NCI-H748 (cell line): ENCODE measurements at regions not wholly inside any gene's neighbourhood (a gene's known extent, or its start where the extent isn't known, plus 50 kb on each side); places are given as distances from the start of the nearest gene placed in this dataset.

Experiments
- DNase-seq: peaks from one replicate; lab custom pipeline; 2025; ENCODE audit not compliant: unreplicated experiment; lab: John Stamatoyannopoulos, UW

DNA sequence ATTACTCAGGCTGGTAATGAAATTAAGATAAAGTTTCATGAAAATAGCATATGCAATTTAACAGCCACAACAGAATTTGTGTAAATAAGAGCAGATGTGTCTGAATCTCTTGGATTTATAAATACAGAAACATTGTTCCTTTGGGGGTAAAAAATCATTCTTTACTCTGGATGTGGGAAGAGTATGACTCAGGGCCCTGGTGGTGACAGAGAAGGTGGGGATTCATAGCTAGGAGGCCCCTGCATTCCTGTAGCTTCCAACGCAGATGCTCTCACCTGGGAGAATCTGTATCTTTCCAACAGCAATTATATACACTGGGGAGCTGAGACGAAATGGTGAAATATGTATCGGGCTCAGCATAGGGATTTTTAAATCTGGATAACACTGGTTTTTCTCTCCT lies 167.6 kb upstream of the CADPS start:
- DNase-seq: no peak

DNA sequence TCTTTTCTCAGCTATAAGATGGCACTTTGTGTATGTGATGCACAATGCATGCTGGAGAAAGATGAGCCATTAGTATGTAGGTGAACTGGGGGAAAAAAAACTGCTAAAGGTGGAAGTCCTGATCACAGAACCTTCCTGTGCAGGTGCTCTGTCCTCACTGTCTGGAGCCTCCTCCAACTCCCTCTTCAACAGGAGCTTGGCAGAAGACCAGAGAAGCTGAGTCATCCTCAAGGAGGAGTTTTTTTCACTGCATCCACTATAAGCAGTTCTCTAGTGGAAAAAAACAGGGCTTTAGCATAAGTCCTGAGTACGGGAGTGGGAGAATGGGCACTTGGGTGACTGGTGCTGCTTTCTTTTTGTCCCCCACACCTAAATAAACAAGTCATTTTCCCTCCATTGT lies 168.4 kb upstream of the CADPS start:
- DNase-seq: no peak

DNA sequence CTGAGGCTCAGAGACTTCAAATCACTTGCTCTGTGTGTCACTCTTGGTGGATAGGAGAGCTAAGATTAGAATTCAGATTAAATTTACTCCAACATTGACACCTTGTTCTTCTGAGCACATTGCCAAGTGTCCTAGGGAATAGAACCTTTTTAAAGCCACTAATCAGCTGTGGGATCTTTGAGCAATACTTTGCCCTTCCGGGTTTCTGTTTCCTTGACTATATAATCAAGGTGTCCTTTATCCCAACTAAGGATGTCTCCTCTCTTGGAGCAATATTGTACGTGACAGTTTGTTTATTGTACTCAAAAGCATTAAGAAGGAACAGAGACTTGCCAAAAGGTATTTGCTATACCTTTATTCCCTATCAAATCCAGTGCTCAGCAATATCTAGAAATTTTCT lies 170.9 kb upstream of the CADPS start:
- DNase-seq: no peak

DNA sequence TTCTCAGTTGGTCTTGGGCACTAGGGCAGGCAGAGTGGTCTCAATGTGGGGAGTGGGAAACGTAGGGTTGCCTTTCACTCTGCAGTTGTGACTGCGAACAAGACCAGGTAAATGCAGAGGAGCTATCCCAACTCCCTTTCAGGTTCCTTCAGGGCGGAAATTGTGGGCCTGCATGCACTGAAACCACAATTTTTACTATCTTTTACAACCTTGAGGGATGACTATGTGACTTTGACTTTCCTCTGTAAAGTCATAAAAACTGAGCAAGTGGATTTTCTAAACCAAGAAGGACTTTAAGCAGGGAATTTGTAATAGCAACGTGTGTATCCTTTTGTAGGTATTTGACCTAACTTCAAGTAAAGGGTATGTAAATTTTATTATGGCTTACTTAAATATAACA lies 171.4 kb upstream of the CADPS start:
- no peak for DNase-seq

DNA sequence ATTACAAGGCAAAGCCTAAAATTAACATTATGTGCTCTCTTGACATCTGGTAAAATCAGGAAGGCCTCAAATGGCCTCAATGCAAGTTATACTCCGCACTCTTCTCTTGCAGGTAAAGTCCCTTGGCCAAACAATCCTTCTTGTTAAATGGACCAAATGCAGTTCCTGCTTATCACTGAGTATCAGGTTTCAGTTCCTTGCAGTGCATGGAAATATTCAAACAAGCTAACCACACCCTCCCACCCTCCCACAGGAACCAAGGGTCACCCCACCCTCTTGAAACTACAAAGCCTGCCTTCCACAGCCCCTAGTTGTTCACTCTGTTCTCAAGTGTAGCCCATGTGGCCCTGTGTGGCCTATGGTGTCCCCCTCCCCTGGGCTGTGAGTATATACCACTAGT lies 171.9 kb upstream of the CADPS start:
- peak; percentile 27 for DNase-seq

DNA sequence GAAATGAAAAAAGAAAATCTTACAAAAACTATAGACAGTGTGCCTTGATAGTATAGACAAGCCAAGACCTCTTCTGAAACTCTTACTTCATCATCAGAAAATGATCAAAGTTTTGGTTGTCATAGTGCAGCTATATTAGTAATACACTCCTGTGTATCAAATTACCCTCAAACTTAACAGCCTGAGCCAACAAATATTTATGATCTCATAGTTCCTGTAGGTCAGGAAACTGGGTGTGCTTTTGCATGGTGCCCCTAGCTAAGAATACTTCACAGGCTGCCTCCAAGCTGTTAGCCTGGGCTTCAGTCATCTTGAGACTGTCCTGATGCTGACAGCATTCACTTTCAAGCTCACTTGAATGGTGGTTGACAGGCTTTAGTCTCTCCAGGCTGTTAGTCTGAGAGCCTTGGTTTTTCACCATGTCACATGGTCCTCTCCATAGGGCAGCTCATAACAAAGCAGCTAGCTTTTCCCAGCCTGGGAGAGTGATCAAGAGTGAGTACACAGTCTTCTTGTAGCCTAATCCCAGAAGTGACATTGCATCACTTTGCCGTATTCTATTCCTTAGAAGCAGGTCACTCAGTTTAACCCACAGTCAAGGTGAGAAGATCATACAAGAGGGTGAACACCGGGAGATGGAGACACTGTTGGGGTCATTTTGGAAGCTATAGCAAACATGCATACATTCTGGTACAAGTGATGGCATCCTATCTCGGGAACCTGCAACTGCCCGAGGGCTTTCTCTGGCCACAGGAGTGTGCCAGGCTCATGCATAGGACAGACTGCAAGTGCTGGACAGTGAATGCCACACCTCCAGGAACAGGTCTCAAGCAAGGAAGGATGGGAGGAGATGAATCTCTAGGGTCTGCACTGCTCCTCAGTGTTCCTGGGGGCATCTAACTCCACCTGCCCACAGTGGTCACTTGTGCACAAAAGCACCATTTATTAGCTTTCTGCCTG lies 173.4 kb upstream of the CADPS start:
- no peak for DNase-seq

DNA sequence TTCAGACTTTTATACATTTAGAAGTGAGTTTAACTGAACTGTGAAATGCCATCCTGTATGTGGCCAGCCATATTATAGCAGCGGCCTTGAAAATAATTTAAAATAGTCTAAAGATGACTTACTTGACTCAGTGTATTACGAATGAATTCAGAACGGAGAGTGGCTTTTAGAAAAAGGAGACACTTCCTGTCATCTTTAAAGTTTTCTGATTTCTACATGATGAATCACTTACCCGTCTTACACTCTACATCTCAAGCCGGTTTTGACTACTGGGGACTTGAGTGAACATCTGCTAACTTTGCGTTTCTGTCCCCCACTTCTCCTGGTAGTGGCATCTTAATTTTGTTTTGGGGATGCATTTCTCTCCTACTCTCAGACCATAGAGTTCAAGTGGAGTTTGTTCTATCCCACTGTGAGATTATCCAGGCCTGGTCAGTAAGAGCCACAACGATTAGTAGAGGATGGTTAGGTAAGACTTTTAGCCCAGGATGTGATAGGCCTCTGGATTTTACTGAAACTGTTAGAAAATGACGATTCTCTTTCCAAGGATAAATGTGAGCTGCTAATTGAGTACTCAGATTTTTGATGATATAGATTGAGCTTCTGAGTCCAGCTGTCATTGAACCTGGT lies 175.4 kb upstream of the CADPS start:
- no peak for DNase-seq

DNA sequence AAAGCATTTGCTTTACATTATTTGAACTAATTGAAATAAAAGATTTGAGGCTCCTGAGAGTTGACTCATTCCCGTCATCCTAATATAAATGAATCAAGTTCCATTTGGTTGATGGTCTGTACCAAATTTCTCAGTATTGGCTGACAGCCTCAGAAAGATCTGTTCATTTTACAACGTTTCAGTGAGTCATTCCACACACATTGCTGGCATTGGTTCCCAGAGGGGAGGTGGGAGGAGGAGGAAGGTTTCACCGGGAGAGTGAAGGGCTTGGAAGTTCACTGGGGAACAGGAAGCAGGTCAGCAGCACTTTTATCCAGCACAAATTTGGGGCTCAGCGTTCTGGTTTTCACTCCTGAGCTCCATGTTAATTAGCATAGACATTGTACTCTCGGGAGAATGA lies 176.7 kb upstream of the CADPS start:
- DNase-seq: no peak

DNA sequence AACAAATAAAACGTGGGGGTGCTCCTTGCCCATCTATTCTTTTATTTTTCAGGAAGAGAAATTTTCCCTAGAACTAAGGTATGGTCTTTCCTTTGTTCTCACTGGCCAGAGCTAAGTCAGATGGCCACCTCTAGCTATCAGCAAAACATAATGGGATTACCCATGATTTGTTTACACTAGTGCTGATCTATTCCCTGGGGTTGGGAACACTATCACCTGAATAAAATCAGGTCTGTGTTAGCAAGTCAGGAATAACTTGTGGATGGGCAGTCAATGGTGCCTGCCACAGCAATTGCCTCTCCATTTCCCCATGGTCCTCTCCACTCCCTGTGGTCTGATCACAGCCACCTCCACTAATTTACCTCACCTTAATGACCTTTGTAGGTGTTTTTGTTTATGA lies 181.7 kb upstream of the CADPS start:
- no peak for DNase-seq

DNA sequence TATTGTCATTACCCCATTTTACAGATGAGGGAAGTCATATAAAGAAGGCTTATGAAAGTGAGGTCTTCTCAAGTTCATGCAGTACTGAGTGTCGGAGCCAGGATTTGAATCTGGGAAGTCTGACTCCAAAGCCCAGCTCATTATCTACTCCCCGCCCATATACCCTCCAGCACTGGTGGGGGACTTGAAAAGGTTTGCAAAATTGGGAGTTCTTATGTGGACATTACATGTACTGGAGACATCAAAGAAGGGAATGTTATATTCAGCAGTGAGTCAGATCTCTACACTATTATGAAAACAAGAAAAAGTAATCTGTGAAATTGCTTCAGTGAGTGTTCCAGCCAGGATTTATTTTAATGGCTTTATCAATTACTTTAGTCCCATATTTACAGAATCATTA lies 185.2 kb upstream of the CADPS start:
- no peak for DNase-seq

DNA sequence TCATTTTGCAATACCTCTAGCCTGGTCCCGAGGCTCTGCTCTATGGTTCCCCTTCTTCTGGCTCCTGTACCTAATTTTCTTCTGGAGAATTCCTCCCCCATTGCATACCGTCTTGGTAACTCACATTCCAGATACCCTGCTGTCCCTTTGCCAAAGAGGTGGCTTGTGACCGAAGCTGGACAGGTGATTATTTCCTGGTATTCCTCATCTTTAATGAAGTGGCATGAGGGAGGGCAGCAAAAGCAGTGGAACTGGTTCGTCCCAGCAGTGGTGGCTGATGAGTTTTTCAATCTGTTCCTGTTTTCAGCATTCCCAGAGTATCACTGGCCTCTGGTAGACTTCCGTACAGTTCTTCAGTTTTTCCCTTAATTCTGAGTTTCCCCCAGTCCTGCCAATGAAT lies 186.2 kb upstream of the CADPS start:
- DNase-seq: peak; percentile 6

DNA sequence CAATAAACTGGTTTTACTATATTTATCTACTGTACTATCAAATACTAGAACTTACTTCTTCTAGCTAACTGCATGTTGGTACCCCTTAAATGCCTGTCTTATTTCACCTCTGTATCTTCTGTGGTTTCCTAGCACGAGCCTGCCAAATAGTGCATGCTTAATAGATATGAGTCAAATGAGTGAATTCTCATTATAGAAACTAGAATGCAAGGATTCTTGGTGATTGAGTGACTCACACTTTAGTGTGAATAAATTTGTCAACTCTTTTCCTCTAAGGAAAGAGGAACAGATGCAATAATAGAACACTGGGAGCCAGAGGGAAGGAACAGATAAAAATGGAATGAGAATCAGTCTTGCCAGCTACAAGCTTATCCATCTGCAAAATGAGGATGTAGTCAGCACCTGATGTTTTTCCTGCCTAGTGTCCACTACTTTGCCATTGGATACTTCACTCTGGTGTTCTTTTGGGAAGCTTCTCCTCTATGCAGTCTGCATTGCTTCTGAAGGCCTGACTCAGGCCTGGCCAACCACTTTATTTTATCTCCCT lies 189.1 kb upstream of the CADPS start:
- no peak for DNase-seq

DNA sequence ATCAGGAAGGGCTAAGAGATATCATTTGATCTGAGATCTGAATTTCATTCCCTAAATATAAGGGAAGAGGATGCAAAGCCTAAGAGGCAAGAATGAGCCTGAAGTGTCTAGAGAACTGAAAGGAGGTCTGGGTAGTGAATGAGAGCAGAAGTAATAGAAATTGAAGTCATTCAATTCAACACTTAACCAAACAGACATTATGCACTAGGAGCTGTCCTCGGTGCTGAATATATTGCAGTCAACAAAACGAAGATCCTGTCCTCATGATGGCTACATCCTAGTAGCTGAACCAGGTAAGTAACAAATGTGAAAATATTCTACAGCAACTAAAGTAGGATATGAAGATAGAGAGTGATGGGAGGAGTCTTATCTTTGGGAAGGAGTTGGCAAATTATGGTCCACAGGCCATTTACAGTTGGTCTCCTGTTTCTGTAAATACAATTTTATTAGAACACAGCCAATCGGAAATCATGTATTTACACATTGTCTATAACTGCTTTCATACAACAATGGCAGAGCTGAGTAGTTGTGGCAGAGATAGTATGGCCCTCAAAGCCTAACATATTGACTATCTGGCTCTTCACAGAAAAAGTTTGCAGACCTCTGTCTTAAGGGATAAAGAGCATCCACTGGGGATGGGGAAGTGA lies 192.9 kb upstream of the CADPS start:
- peak; percentile 17 for DNase-seq

DNA sequence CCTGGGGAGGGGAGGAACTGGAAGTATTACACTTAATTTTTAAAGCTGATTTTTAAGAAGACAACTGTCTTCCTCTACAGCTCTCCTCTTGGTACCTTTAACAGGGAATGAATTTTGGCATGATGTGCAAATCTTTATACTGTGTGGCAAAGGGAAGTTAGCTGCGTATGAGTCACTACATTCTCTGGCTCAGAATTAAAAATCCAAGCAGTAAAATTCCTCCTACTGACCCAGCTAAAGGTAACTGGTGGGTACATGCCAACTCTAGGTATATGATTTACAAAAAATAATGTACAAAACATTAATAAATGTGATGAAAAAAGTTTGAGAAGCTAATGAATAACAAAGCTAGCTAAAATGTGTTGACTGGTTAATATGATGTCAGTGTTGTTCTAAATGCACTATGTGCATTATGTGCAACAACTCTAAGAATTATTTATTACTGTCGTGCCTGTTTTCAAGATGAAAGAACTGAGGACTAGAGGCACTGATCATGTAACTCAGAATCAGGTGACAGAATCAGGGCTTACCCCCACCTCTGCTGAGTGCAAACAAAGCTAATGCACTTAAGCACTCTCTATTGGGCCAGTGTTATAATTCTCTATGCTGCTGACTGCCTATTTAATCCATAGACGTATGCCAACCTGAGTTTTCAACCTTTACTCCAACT lies 194.7 kb upstream of the CADPS start:
- no peak for DNase-seq

DNA sequence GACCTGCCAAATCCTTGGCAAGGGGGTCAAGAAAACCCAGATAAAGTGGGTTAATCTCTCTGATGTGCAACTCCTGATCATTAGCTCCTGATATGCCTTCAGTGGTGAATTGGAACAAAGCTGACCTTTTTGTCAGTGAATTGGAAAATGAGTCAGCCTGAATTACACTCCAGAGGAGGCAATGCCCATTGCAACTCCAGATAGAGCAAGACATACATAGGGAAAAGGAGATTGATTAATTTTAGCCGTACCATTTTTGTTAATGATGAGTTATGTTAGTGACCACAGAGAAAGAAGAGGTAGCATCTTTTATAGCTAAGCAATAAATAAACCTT lies 195.2 kb upstream of the CADPS start:
- DNase-seq: no peak

DNA sequence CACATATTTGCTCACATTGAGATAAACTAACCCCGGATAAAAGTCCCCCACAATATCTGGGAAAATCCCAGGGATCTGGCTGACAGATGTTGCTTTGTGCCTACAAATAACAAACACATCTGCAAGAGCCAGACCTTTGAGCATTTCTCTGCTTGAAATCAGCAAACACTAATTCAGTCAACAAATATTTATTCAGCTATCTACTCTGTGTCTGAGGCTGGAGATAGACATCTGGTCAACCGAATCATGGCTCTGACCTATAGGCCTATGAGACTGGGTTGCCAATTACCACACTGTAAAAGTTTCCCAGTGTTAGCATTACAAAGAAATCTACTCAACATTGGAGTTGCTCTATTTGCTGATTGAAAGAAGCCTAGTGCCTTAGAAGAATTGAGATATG lies 201.1 kb upstream of the CADPS start:
- peak; percentile 3 for DNase-seq

DNA sequence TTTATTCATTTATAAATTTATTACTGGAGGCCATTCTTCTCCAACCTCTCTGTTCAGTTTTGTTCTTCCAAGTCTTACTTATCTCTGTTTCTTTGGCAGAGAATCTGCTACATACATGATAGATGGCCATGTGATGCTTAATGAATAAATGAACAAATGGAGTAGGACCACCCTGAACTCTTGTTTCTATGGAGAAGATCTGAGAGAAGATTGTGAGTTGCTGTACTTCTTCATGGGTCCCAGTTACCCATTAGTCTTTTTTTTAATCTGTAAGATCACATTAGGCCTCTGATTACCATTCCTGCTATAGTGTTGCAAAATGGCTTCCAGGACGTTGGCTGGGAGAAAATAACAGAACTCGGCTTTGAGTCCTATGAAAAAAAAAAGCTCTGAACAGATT lies 191.9 kb upstream of the SYNPR start:
- DNase-seq: no peak

DNA sequence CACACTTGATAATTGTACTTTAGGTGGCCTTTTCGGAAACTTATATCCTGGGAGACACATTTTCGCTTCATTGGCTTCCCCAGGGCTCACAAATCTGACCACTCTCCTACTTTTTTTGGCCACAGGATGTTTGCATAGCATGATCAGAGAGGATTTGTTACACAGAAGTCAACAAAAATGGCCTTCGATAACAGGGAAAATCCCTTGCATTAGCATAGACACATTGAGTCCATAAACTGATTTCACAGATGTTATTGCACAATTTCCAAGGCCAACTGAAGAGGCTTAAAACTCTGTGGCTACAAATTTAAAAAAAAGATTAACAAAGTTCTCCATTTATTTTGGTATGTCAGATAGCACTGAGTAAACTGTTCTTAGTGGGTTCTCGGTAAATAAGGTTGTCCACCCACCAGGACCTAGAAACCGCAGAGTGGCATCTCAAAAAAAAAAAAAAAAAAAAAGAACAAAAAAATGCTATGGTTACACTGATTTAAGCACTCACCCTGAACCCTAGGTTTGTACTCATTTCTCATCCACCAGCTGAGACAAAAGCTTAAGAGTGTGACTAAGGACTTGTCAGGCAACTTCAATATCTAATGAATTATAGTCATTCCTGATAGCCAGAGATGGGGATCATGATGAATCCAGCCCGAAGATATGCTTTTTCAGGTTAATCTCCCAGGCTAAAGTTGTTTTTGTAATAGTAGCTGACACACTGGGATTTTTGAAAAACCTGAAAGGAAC lies 188.9 kb upstream of the SYNPR start:
- DNase-seq: no peak

DNA sequence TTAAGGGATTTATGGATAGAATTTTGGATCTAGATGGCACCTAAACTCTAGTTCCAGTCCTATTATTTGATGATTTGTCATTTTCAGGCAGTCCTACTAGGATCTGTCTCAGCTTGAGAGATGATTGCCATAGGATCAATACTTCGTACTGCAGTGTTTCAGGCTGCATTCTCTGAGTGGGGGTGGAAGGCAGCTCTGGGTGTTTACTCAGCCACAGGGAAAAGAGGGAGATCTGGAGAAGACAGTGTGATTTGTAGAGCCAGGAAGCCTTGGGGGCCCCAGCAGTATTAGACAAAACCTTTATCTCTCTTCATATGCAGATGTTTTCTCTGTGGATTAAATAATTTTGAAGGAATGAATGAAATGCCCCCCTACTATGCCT lies 188.4 kb upstream of the SYNPR start:
- DNase-seq: no peak

DNA sequence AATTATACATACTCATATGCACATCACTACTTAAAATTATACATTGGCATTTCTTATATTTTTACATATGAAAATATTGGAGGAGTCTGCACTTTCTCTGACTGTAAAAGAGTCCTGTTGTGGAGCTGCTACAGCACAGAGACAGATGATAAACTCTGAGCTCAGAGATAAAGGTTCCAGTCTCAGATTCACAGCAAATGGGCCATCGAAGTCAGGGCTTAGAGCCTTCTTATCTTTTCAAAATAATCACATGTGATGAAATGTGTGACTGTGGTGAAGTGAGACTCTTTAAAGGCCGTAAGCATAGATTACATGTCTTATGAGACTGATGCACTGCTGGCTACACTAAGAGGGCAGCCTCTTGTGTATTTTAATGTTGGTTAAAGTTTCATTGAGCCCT lies 187.5 kb upstream of the SYNPR start:
- DNase-seq: no peak

DNA sequence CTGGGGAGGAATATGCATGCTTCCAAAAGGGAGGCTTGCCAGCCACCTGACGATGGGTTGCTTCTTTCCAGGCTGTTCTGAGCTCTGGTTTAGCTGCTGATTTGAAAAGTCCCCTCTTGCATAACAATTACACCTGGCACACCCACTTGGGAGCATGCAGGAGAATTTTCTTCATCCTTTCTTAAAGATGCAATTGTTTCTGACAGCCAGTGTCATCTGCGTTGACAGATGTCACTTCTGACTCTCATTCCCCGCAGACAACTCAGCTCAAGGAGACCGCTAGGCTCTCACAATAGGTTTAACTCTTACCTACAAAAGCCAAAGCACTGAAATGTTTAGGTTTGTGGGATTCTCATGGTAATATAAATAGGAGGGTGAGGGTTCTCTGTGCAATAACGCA lies 185.6 kb upstream of the SYNPR start:
- no peak for DNase-seq
